ENCODE measurements at regions not wholly inside any gene's neighbourhood (a gene's known extent, or its start where the extent isn't known, plus 50 kb on each side); places are given as distances from the start of the nearest gene placed in this dataset.

DNA sequence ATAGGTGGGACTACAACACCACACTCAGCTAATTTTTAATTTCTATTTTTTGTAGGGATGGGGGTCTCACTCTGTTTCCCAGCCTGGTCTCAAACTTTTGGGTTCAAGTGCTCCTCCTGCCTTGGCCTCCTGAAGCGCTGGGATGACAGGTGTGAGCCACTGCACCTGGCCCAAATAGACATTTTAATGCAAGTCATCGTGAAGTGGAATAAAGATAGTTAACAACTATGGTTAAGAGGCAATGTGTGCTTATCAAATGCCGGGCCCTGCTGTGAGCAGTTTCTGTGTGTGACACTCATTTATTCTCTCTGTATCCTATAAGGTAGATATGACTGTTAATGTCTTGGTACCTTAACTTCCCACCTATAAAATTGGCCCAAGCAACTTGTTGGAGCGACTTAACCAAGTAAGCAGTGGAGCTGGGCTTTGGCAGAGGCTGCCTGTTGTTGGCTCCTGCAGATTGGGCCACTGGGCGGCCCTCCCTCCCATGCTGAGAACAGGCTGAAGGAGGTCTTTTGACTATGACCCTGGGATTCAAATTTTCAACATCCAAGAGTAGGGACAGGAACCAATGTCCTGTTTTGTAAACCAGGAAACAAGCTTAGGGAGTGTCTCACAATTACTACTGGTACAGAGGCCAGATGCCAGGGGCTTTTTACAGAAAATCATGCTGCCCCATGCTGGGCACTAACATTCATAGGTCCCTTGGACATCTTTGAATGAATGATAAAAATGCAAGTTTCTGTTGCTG, 450.7 kb downstream of the TSHZ3 start:
- no peak for DNase-seq

DNA sequence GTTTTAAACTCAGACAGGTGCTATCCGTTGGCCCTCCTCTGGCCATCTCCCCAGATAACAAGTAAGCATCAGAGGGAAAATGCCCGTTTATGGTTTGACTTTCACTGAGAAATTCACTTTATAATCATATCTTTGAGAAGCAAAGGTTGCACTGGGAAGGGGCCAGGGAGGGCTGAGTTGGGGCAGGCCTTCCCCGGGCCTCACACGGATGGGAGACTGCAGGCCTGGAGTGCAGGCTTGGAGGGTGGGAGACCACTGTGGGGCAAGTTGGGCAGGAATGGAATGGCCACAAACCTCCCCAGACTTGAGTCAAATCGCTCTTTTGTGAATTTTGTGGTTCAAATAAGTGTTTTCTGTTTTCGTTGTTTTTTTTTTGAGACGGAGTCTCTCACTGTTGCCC, 451.7 kb downstream of the TSHZ3 start:
- no peak for DNase-seq

DNA sequence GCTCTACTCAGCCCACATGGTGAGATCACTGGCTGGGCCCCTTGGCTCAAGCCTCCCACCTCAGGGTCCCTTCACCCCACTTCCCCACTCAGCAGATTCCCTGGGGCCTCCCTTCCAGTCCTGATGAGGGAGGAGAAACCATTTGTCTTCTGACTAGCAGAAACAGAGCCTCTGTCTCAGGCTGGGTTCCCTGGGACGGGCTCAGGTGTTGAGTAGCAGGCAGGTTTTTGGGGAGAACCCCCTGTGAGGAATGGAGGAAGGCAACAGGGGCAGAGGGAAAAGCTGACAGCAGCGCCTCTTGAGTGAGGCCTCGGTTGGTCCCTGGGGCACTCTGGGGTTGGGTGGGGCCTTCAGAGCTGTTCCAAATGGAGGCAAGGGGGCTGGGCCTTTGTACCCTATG, 452.2 kb downstream of the TSHZ3 start:
- DNase-seq: no peak

DNA sequence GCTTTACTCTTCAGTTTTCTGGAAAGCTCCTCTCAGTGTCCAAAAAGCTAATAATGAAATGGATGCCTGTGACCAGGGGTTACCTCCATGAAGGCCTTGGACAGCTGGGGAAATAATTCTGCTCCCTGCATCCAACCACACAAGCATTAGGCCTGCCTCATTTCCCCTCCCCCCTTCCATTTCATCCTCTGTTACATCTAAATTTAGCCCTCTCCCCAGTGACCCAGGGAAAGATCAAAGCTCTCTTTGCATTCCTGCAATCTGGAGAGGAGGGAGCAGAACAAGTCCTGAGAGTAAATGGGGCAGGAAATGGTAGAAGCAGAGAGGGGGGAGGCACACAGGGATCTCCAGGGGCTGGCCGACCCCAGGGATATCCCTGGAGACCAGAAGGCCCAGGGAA, 452.7 kb downstream of the TSHZ3 start:
- peak; percentile 31 for DNase-seq

DNA sequence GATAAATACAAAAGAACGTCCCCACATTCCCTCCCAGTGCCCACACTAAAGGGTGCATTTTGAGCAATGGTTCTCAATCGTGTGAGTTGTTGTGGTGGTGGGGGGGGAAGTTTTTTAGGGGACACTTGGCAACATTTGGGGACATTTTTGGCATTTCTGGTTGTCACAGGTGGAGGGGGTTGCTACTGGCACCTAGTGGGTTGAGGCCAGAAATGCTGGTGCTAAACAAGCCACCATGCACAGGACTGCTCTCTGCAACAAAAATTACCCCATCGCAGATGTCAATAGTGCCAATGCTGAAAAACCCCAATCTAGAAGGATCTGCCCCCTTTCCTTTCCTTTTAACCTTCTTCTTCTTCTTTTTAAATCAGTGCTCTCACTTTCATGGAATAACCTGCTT, 453.3 kb downstream of the TSHZ3 start:
- no peak for DNase-seq

DNA sequence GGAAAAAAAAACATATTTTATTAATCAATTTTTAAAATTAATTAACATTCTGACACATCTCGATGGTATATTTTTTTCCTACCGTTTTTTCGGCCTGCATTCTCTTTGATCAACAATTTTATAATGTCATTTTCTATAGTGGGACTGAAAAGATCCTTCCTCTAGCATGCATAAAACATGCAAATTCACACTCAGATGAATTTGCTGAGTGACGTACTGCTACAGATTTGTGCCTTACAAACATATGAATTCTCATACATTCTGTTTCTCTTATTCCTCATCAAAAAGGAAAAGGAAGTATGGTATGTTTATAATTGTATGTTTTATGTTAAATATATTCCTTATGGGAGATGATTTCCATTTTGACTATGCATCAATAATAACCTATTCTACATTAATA, 458.2 kb downstream of the TSHZ3 start:
- no peak for DNase-seq

DNA sequence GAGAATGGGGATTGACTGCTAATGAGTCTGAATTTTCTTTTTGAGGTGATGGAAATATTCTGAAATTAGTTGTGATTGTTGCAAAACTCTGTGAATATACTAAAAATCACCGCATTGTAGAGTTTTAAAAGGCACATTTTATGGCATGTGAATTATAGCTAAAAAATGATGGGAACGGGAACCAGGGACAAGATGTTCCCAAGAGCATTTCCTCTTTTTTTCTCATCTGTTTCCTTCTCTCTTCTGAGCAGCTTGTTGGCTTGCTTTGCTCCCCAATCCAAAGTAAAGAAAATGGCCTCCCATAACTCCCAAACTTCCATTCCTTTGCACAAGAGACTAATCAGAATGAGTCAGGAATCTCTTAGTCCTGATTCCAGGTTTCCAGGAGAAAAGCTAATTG, 459.2 kb downstream of the TSHZ3 start:
- no peak for DNase-seq

DNA sequence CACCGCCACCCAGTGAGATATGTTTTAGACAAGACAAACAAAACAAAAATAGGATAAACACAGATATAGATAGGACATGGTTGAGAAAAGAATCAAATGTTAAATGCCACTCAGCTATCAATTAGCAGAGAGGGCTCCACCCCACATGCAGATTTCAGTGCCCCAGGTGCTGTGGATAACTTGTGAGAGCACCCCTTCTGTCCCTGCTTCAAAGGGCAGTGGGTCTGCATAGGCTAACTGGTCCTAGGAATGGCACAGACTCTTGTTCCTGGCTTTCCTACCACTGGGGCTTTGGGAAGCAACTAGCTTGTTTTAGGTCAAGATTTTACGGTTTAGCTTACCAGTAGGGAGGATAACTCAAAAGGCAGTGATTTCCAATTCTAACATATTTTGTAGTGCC, 460.3 kb downstream of the TSHZ3 start:
- no peak for DNase-seq

DNA sequence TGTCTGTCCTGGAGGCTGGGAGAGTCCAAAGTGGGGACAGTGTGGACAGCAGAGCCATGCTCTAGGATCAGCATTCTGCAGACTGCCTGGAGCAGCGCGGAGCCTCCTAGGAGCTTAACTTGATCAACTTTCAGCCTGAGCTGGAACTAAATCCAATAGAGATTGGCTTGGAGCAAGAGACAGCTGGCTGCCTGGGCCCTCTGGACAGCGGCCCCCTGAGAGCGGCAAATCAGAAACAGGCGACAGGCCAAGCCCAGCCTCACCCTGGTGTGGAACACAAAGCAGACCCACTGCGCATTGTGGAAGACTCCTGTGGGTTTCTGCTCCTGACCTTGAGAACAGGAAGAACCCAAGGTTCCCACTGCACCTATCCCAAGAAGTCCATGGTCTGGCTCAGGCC, 462.2 kb downstream of the TSHZ3 start:
- no peak for DNase-seq

DNA sequence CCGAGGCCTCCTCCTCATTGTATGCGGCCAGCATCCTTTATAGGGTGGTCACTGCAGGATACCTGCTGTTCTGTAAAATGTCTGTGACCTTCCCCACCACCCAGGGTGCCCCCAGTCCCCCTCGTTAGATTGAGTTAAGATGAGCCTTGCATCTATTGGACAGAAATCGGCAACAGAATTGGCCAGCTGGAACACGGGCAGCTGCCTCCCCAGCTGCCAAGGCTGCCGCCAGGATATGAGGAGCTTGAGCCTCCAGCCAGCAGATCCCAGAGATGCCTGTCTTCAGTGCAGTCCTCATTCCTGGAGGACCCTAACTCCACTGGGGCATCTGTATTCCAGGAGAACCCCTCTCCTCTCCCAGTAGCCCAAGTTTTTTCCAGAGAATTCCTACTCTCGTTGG, 463.0 kb downstream of the TSHZ3 start:
- DNase-seq: no peak

DNA sequence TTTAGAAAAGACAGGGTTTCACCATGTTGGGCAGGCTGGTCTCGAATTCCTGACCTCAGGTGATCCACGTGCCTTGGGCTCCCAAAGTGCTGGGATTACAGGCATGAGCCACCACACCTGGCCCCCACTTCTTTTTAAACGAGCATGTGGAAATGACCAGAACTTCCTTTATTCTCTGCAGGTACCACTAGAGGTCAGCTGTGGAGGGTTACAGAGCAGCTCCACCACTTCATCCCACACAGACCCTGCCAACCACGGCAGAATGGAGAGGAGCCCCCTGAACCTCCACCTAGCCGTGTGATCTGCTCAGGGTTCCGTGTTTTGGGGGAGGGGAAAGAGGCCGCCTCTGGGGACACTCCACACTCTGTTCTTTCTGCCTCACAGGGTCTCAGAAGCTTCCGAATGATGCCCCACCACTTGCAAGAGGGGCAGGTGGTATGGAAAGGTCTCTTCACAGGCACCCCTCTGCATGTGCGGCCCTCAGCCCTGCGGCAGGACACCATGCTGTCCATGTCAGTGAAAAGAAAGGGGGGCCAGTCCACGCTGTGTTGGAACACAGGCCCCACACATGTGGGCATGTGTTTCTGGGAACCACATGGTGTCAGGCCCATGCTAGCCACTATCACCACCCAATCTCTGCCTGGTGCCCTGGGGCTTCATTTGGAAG, 465.0 kb downstream of the TSHZ3 start:
- DNase-seq: no peak

DNA sequence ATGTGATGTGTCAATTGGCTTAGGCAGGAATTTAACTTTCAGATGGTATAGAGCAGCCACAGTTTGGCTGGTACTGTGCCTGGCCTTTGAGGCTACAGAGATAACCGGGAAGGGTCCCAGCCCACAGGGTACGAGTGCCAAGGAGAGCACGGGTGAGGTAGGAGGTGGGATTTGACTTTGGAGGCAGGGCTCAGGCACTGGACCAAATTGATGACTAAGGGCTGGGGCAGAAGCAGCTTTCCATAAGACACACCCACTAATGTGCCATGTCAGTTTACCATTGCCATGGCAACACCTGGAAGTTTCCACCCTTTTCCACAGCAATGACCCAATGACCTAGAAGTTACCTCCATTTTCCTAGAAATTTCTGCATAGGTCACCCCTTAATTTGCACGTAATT, 466.2 kb downstream of the TSHZ3 start:
- DNase-seq: no peak

DNA sequence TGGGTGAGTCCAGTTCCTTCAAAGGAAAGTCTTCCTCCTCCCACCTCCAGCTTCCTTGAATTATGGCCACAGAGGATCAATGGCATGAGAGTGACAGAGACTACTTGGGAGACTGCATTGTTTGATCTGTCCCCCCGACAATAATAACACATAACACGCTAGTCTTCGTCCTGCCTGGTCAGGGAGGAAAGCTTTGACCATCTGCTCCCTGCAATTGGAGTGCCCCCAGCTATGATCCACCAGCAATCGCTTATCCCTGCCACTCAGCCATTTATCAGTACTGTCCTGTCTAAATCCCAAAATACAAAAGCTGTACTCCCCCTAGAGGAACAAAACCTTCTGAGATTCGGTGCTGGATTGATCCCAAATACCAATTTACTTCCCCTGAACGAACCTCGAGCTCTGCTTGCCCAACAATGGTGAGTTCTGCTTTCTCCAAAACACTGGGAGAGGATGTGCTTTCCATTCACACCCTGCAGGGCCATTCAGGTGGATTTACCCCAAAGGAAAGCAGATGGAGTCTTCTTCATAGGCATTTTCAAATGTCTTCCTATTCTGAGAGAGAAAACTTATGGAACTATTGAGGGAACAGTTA, 466.7 kb downstream of the TSHZ3 start:
- no peak for DNase-seq

DNA sequence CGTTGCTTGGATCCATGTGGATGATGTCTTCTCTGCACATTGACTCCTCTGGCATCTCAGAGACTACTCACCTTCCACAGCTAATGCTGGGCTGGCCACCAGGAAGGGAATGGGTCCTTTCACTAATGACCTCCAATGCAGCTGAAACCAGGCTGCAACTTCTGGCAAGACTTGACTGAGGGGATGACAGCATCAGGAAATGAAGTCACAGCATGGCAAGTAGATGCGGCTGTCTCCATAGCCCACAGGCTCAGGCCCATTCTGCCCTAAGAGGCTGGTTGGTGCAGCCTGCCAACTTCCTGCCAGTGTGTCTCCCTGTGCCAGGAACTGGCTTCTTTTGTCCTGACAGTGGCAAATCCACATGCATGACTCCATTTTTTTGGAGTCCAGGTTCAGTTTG, 467.3 kb downstream of the TSHZ3 start:
- no peak for DNase-seq

DNA sequence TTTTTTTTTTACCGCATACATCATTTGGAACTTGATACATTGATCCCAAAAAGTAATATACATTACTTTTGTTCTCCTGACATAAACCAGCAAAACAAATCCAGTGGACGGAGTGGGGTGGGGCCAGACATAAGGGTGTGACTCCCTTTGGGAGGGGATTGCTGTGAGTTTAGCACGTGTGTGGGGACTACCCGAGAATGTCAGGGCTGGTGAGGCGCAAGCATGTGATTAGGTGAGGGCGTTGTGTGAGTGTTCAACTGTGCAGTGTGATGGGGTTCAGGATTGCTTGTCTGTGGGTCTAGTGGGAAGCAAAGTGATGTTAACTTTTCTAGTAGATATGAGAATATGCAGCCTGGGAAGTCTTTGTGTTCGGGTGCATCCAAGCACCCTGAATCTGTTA, 468.0 kb downstream of the TSHZ3 start:
- no peak for DNase-seq

DNA sequence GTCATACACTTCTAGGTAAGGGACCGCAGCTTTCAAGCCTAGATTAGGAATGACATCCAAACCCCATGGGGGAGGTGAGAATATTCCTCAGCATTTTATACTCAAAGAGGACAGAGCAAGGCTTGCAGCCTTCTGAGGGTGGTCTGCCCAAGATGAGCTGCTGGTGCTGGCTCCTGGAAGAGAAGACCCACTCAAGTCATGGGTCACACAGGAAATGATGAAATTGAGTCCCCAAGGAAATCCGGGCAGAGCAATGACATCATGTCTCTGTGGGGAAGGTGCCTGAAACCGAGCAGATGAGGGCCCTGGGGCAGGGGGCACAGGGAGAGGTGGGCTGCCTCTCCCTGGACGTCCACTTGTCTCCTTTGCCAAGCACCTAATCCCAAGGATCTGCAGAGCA, 468.7 kb downstream of the TSHZ3 start:
- no peak for DNase-seq

DNA sequence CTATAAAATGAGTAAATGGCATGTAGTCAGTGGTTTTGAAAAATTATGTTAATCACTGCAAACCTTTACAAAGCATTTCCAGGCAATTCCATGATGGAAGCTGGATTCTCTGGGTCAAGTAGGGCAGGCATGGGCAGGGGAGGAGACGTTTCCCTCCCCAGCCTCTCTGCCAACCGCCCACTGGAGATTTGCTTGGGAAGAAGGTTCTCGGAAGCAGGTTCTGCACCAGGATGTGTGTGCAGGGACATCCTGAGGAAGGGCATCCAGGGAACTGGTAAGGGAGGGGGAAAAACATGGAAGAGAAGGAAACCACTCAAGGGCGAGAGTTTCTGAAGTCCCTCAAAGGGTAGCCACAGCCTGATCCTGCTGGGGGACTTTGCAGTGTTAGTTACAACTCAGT, 469.1 kb downstream of the TSHZ3 start:
- DNase-seq: no peak

DNA sequence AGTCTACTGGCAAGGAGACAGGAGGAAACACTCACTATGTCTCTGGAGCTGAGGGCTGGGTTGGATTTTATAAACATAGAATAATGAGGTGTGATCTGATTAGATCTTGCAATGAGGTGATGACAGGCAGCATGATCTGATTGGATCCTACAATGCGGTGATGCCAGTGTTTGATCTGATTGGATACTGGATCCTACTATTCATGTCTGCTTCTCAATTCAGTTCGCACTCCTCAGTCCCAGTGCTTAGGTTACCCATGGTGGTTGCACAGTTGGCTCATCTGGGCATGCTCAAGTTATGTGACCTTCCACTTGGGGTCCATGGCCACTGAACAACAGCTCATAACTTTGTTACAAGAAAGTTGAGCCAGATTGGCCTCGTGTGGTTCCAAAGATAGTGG, 469.5 kb downstream of the TSHZ3 start:
- no peak for DNase-seq

DNA sequence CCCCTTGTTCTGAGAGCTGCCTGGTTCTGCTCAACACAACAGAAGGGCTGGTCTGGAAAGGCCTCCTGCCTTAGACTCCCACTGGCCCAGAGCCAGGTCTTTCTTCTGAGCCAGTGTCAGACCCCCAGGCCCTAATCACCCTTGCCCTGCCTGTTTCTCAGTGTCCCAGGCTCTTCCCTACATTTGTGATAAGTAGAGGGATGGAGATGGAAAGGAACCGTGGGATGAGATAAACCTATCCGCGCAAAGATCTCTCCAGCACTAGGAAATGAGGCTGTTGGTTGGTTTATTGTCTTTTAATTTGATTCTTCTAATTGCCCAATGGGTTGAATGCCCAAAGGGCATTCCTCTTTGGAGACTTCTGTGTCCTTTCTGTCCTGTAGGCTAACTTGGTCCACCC, 470.0 kb downstream of the TSHZ3 start:
- DNase-seq: no peak

DNA sequence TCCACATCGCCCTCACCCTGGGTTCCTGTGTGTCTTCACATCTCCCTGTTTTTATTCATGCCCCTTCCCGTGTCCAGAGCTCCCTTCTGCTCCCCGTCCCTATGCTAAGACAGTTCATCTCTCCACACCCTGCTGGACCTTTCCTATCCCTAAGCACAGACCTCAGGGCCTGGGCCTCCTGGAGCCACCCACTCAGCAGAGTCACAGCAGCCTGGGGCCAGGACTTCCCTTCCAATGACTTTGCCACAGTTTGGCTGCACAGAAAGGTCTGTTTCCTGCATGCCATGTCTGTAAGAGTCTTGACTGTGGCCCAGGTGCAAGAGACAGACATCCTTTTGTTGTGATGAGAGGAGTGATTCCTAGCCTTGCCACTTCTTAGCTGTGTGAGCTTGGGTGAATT, 470.7 kb downstream of the TSHZ3 start:
- DNase-seq: no peak

DNA sequence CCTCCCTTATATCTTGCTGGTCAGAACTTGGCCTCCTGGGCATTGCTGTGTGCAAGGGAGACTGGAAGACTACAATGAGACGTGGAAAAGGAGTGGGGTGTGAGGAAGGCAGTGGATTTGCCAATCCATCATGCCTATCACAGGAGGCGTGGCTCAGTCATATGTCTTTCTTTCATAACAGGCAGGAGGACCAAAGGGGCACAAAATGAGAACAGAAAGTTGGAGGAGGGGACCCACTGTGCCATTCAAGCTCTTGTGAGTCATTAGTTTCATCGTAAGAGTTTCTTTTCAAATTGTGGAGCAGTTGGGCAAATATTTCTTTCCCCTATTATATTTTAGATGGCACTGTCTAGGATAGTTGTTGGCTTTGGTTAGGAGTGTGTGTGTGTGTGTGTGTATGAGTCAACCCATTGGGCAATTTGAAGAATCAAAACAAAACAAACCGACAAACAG, 471.5 kb downstream of the TSHZ3 start:
- no peak for DNase-seq

DNA sequence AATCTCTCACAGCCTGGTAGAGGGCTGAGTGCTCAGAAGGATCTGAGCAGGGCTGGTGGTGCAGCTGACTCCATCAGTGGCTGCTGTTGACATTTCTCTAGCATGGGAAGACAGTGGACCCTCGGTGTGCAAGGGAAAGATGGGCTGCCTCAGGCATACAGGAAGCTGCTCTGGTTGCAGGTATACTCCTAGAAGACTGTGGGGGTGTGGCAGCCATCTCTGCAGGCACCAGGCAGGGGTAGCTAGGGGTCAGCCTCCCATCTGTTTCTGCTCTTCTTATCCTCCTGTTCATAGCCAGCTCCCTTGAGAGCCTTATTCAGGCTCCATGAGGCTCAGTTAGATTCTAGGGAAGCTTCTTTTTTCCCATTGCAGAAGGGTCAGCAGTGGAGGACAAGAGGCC, 475.5 kb downstream of the TSHZ3 start:
- no peak for DNase-seq

DNA sequence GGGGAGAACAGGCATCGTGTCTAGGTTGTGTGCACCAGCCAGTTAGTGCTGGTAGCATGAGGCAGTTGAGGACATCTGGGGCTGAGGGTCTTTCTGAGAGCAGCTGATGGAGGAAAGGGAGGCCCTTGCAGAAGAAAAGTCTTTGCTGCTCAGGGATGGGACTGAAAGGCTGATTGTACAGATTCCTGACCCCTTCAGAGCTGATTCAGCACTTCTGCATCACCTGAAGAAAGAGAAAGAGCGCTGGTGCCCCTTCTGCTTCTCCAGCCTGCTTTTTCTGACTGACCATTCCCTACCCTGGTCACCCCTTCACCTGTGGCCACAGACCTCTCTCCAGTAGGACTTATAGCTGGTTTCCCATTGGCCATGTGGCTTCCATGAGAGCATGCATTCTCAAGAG, 476.2 kb downstream of the TSHZ3 start:
- DNase-seq: no peak

DNA sequence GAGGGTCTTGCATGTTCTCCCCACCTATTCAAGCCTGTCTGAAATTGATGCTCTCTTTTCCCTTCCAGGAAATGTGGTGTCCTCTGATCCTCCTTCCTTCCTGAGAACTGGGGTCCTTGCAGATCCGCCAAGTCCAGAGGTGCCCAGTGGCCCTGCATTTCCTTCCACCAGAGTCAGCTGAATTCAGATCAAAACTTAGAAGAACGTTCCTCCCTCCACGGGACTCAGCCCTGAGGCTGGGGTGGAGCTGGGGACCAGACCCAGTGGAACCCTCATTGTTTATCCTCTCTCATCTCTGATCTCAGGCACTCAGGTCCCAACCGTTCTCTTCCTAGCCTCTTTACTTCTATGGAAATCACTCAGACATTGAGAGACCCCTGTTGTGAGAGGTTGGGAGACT, 477.3 kb downstream of the TSHZ3 start:
- no peak for DNase-seq
